MCF 10A (cell line): ENCODE measurements at regions not wholly inside any gene's neighbourhood (a gene's known extent, or its start where the extent isn't known, plus 50 kb on each side); places are given as distances from the start of the nearest gene placed in this dataset.
A peak's percentile ranks its signal among the peaks of the same experiment; 100 is the strongest.

Experiments used
- BruUV-seq: library from RNA; stranded (reverse); fragments of 400-500 nt; replicated peaks from 2 replicates; lab custom pipeline; 2021; lab: Mats Ljungman, UMichigan
- CTCF ChIA-PET: fragments of 300-600 bp; sonication (Branson Sonifier 250); formaldehyde crosslinking; extraction: SDS; loops from one replicate; lab custom pipeline; 2021; ENCODE audit warnings: antibody characterized with exemption, inconsistent platforms; lab: Yijun Ruan, JAX
- POLR2A ChIA-PET: fragments of 300-600, 350-650 bp; sonication (Branson Sonifier 250); formaldehyde crosslinking; extraction: SDS; loops from one replicate; lab custom pipeline; 2020; ENCODE audit warnings: antibody characterized with exemption, inconsistent platforms; lab: Yijun Ruan, JAX
- DNase-seq: peaks from one replicate; pipeline ENCODE4 v3.0.0-alpha.2; 2018; ENCODE audit not compliant: unreplicated experiment
- H3K27ac Mint-ChIP-seq: one replicate; pipeline ENCODE4 v1.8.0; 2022; ENCODE audit warnings: mild to moderate bottlenecking, low read depth, mixed read lengths; ENCODE audit not compliant: unreplicated experiment
- H3K27me3 Mint-ChIP-seq: one replicate; pipeline ENCODE4 v1.8.0; 2022; ENCODE audit warnings: mixed read lengths; ENCODE audit not compliant: insufficient read depth, unreplicated experiment
- H3K36me3 Mint-ChIP-seq: one replicate; pipeline ENCODE4 v1.8.0; 2022; ENCODE audit warnings: mild to moderate bottlenecking, moderate library complexity, mixed read lengths; ENCODE audit not compliant: insufficient read depth, unreplicated experiment
- H3K4me1 Mint-ChIP-seq: one replicate; pipeline ENCODE4 v1.8.0; 2022; ENCODE audit warnings: mixed read lengths; ENCODE audit not compliant: insufficient read depth, unreplicated experiment
- H3K4me3 Mint-ChIP-seq: one replicate; pipeline ENCODE4 v1.8.0; 2022; ENCODE audit warnings: mild to moderate bottlenecking, moderate library complexity, mixed read lengths; ENCODE audit not compliant: unreplicated experiment
- H3K9me3 Mint-ChIP-seq: one replicate; pipeline ENCODE4 v1.8.0; 2022; ENCODE audit warnings: mixed read lengths; ENCODE audit not compliant: unreplicated experiment
- intact Hi-C: fragments of 100-400 bp; cut with micrococcal nuclease; formaldehyde crosslinking; loops from 2 replicates; pipeline ENCODE4 v1.14.1; 2022
- TF ChIP-seq, protein P1 (sequence below): fragments of 200-600 bp; IDR thresholded peaks from one replicate; pipeline ENCODE4 v1.8.0; 2022; ENCODE audit warnings: antibody characterized with exemption, mild to moderate bottlenecking; ENCODE audit not compliant: unreplicated experiment

DNA sequence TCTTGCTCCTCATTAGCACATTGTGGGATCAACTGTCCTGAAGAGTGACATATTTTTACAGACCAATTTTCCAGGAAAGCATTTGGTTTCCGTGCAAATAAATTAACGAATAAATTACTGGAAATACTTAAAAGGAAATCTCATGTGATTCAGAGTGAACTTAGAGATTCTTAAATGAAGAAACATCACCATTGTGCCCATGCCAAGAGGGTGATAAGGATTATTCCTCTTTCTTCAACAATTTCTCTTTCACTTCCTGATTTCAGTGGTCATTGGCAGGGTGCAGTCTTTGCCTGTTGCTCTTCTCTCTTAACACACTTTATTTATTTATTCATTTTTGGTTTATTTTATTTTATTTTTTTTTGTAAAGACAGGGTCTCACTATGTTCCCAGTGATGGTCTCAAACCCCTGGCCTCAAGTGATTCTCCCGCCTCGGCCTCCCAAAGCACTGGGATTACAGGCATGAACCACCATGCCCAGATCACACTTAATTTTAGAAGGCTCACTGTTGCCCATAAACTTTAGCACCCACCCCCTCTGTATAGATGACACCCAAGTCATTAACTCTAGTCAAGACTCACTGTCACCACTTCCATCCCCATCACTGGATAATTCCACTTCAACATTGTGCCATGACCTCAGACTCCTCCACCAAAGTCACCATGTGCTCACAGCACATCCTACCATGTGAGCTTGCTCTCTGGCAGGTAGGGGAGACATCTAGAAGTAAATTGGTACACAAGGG, 92.6 kb upstream of the CERS6 start:
- no peaks in the 10 kb centered on the region for H3K4me1 Mint-ChIP-seq
- H3K27ac Mint-ChIP-seq = no peak overlapping the region
- POLR2A ChIA-PET = no interaction called here
- no peaks in the 10 kb centered on the region for H3K27me3 Mint-ChIP-seq
- no peak overlapping the region for H3K4me3 Mint-ChIP-seq
- intact Hi-C loops = no loop called here
- TF ChIP-seq, protein P1, sequence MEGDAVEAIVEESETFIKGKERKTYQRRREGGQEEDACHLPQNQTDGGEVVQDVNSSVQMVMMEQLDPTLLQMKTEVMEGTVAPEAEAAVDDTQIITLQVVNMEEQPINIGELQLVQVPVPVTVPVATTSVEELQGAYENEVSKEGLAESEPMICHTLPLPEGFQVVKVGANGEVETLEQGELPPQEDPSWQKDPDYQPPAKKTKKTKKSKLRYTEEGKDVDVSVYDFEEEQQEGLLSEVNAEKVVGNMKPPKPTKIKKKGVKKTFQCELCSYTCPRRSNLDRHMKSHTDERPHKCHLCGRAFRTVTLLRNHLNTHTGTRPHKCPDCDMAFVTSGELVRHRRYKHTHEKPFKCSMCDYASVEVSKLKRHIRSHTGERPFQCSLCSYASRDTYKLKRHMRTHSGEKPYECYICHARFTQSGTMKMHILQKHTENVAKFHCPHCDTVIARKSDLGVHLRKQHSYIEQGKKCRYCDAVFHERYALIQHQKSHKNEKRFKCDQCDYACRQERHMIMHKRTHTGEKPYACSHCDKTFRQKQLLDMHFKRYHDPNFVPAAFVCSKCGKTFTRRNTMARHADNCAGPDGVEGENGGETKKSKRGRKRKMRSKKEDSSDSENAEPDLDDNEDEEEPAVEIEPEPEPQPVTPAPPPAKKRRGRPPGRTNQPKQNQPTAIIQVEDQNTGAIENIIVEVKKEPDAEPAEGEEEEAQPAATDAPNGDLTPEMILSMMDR = no peak
- no TSS peak for BruUV-seq
- H3K36me3 Mint-ChIP-seq = no peaks in the 10 kb centered on the region
- DNase-seq = no peak
- no peaks in the 10 kb centered on the region for H3K9me3 Mint-ChIP-seq
- CTCF ChIA-PET = interaction anchor here (1.1 to 1.8 kb wide), 2 partner anchors 27 to 323 kb away, joined by 3 to 5 read pairs; no protein-coding TSS in a partner anchor

DNA sequence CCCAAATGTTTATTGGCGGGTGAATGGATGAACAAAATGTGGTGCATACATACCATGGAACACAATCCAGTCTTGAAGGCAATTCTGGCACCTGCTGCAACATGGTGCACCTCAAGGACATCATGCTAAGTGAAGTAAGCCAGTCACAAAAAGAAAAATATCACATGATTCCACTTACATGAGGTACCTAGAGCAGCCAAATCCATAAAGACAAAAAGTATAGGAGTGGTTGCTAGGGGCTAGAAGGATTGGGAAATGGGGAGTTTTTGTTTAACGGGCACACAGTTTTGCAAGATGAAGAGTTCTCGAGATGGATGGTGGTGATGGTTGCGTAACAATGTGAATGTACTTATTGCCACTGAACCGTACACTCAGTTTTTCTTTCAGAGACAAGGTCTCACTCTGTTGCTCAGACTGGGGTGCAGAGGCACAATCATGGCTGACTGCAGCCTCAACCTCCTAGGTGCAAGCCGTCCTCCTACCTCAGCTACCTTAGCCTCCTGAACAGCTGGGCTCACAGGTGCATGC, 90.9 kb upstream of the CERS6 start:
- Mint-ChIP-seq H3K27ac (no peak overlapping the region), H3K9me3 (no peaks in the 10 kb centered on the region), H3K4me1 (no peaks in the 10 kb centered on the region), H3K4me3 (no peak overlapping the region), H3K36me3 (no peaks in the 10 kb centered on the region), H3K27me3 (no peaks in the 10 kb centered on the region)
- POLR2A ChIA-PET = interaction anchor here (0.5 kb wide), 1 partner anchor 369 kb away, joined by 4 read pairs; no protein-coding TSS in a partner anchor
- CTCF ChIA-PET = interaction anchor here (0.7 to 1.8 kb wide), 3 partner anchors 9 to 322 kb away, joined by 3 to 5 read pairs (median 4); no protein-coding TSS in a partner anchor
- BruUV-seq = no TSS peak
- intact Hi-C loops = no loop called here
- DNase-seq = peak; percentile 50
- TF ChIP-seq, protein P1 = no peak

DNA sequence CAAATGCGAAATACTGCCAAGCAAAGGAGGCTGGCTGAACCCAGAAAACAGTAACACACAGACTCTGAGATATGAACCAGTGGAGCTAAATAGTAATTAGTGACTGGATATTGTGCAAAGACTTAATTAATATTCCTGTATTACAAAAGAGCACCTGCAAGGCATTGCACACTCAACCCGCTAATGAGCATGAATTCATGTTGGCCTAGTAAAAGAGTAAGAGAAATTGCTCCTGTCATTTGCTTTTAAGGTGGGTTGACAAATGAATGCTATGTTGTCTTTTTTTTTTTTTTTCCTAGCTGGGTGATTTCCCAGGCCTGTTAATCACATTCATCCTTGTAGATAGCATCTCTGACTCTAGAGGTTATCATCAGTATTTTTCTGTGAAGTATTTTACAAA, 87.0 kb upstream of the CERS6 start:
- Mint-ChIP-seq H3K36me3 (no peaks in the 10 kb centered on the region), H3K27me3 (no peaks in the 10 kb centered on the region), H3K4me3 (no peak overlapping the region), H3K4me1 (no peaks in the 10 kb centered on the region), H3K9me3 (no peaks in the 10 kb centered on the region), H3K27ac (no peak overlapping the region)
- BruUV-seq = no TSS peak
- ChIA-PET POLR2A (interaction anchor here (0.6 kb wide), 3 partner anchors 19 to 1043 kb away, joined by 3 to 4 read pairs (median 3); no protein-coding TSS in a partner anchor), CTCF (no interaction called here)
- TF ChIP-seq, protein P1 = no peak
- intact Hi-C loops = no loop called here
- DNase-seq = no peak

DNA sequence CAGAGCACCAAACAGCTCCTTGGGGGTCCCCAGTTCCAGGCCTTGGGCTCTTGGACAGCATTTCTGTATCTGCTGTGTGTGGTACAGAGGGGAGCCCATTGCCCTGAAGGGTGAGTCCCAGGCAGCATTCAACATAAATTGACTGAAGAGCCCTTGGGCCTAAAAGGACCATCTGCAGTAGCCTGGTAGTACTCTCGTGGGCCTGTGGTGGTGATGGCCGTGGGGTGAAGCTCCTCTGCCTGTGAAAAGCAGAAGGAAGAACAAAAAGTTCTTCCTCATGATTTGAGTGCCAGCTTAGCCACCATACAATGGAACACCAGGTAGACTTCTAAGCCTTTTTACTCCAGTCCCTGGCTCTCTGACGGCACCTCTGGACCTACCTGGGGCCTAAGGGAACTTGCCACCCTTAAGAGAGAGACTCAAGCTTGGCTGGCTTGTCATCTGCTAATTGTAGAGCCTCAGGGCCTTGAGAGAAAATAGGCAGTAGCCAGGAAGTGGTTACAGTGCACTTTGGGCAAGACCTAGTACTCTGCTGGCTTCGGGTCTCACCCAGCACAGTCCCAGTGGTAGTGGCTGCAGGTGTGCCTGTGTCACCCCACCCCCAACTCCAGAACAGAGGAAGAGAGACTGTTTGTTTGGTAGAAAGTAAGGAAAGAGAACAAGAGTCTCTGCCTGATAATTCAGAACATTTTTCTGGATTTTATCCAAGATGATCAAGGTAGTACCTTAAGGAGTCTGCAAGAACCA, 84.6 kb upstream of the CERS6 start:
- no peaks in the 10 kb centered on the region for H3K36me3 Mint-ChIP-seq
- ChIA-PET CTCF (interaction anchor here (0.6 to 1.2 kb wide), 3 partner anchors 24 to 271 kb away, joined by 3 to 4 read pairs (median 3); no protein-coding TSS in a partner anchor), POLR2A (interaction anchor here (1.1 kb wide), 1 partner anchor 10 kb away, joined by 5 read pairs; no protein-coding TSS in a partner anchor)
- H3K4me1 Mint-ChIP-seq = no peaks in the 10 kb centered on the region
- H3K27me3 Mint-ChIP-seq = no peaks in the 10 kb centered on the region
- intact Hi-C loops = no loop called here
- DNase-seq = no peak
- BruUV-seq = no TSS peak
- H3K27ac Mint-ChIP-seq = no peak overlapping the region
- H3K9me3 Mint-ChIP-seq = no peaks in the 10 kb centered on the region
- H3K4me3 Mint-ChIP-seq = no peak overlapping the region
- TF ChIP-seq, protein P1 = no peak
